A673 (cell line): ENCODE measurements at regions not wholly inside any gene's neighbourhood (a gene's known extent, or its start where the extent isn't known, plus 50 kb on each side); places are given as distances from the start of the nearest gene placed in this dataset.

Source experiments
- EZH2 ChIP-seq: fragments of 200-600 bp; sonication (generic); IDR thresholded peaks from 2 replicates; pipeline ENCODE4 v1.6.1; 2017; ENCODE audit warnings: borderline replicate concordance, low read depth, mild to moderate bottlenecking, mixed read lengths, antibody characterized with exemption, low read length; ENCODE audit not compliant: poor library complexity, severe bottlenecking
- TF ChIP-seq, protein P1 (sequence below): fragments of 300-800, 200-600 bp; sonication (generic); conservative IDR thresholded peaks from 2 replicates; pipeline ENCODE4 v1.5.1; 2017; ENCODE audit warnings: low read depth, mild to moderate bottlenecking, antibody characterized with exemption, low read length, moderate library complexity, mixed read lengths

DNA sequence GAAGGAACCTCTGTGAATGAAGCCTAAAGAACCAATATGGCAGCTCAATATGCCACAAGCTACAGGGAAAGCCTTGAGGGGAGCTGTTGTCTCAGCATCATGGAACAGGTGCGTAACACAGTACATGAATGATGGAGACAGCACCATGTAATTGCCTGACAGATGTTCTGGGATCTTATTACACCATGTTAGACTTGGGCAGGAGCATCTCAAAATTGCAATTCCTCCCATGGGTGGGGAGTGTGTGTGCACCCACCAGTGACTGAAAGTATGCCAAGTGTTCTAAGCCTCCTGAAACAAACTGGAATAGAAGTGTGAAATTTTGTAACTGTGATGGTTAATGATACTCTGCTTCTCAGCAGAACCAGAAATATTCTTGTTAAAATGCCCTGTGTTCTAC lies 151.0 kb upstream of the SRRM4 start:
- TF ChIP-seq, protein P1, sequence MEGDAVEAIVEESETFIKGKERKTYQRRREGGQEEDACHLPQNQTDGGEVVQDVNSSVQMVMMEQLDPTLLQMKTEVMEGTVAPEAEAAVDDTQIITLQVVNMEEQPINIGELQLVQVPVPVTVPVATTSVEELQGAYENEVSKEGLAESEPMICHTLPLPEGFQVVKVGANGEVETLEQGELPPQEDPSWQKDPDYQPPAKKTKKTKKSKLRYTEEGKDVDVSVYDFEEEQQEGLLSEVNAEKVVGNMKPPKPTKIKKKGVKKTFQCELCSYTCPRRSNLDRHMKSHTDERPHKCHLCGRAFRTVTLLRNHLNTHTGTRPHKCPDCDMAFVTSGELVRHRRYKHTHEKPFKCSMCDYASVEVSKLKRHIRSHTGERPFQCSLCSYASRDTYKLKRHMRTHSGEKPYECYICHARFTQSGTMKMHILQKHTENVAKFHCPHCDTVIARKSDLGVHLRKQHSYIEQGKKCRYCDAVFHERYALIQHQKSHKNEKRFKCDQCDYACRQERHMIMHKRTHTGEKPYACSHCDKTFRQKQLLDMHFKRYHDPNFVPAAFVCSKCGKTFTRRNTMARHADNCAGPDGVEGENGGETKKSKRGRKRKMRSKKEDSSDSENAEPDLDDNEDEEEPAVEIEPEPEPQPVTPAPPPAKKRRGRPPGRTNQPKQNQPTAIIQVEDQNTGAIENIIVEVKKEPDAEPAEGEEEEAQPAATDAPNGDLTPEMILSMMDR = no peak
- TF ChIP-seq EZH2 = no peak
